ENCODE measurements at regions not wholly inside any gene's neighbourhood (a gene's known extent, or its start where the extent isn't known, plus 50 kb on each side); places are given as distances from the start of the nearest gene placed in this dataset.

- FAIRE-seq, result peak; percentile 44
Observed at GRCh38 chr3:13963137-13963886, 83.4 kb upstream of the WNT7A start.

GRCh38 chr3:13954741-13955483 lies 75.0 kb upstream of the WNT7A start:
- DNase-seq (ENCODE audit: low spot score) (no peak), FAIRE-seq (peak; percentile 35)

More at GRCh38 chr3:13963137-13963886, 83.4 kb upstream of the WNT7A start:
- DNase-seq (ENCODE audit: low spot score), result no peak

GRCh38 chr3:13954266-13954665 lies 74.4 kb upstream of the WNT7A start:
- DNase-seq (ENCODE audit: low spot score) (no peak), FAIRE-seq (no peak)

GRCh38 chr3:13951184-13951583 lies 71.3 kb upstream of the WNT7A start:
- no peak for DNase-seq (ENCODE audit: low spot score)
- no peak for FAIRE-seq

GRCh38 chr3:13950042-13950441 lies 70.2 kb upstream of the WNT7A start:
- FAIRE-seq, result no peak
- DNase-seq (ENCODE audit: low spot score), result no peak

GRCh38 chr3:13947912-13948311 lies 68.0 kb upstream of the WNT7A start:
- DNase-seq (ENCODE audit: low spot score) (no peak), FAIRE-seq (no peak)

- DNase-seq (ENCODE audit: low spot score) (no peak), FAIRE-seq (no peak)
Observed at GRCh38 chr3:13939206-13939605, 59.3 kb upstream of the WNT7A start.

- FAIRE-seq (no peak), DNase-seq (ENCODE audit: low spot score) (no peak)
Observed at GRCh38 chr3:13937131-13937530, 57.3 kb upstream of the WNT7A start.

GRCh38 chr3:13935494-13936094 lies 55.7 kb upstream of the WNT7A start:
- DNase-seq (ENCODE audit: low spot score) (no peak), FAIRE-seq (peak; percentile 20)

GRCh38 chr3:13934813-13935212 lies 54.9 kb upstream of the WNT7A start:
- DNase-seq (ENCODE audit: low spot score) (no peak), FAIRE-seq (no peak)

GRCh38 chr3:13934315-13934714 lies 54.4 kb upstream of the WNT7A start:
- DNase-seq (ENCODE audit: low spot score), result no peak
- no peak for FAIRE-seq

GRCh38 chr3:13932578-13933295 lies 52.9 kb upstream of the WNT7A start:
- DNase-seq (ENCODE audit: low spot score) (peak; percentile 73), FAIRE-seq (no peak)

- peak; percentile 79 for FAIRE-seq
- DNase-seq (ENCODE audit: low spot score), result no peak
Observed at GRCh38 chr3:13931172-13931571, 51.3 kb upstream of the WNT7A start.

Measured in urothelium cell line (cell line).